ENCODE measurements at regions not wholly inside any gene's neighbourhood (a gene's known extent, or its start where the extent isn't known, plus 50 kb on each side); places are given as distances from the start of the nearest gene placed in this dataset.

- TF ChIP-seq MXI1 (IDR thresholded peaks at IDR 0.05; ENCODE audit: borderline replicate concordance, low read depth, low read length) (no peak; the same call in 2 of the 3 replicates), ZNF180 (CRISPR knock-in tag; IDR thresholded peaks at IDR 0.05; ENCODE audit: borderline replicate concordance, low read depth) (no peak), JUND (CRISPR knock-in tag; IDR thresholded peaks at IDR 0.05) (peak; percentile 46), RXRA (CRISPR knock-in tag; IDR thresholded peaks at IDR 0.05) (peak; percentile 100), ZFAT (CRISPR knock-in tag; conservative IDR thresholded peaks at IDR 0.05) (no peak), MAF1 (CRISPR knock-in tag; IDR thresholded peaks at IDR 0.05; ENCODE audit: borderline replicate concordance) (0 out of 2 replicates have a peak, but pooled peaks have one; percentile 38), THAP8 (CRISPR knock-in tag; IDR thresholded peaks at IDR 0.05; ENCODE audit: borderline replicate concordance) (no peak), ZNF616 (CRISPR knock-in tag; IDR thresholded peaks at IDR 0.05; ENCODE audit: low read depth) (no peak), ZNF33B (CRISPR knock-in tag; IDR thresholded peaks at IDR 0.05) (no peak; the same call in 1 of the 2 replicates), NRL (CRISPR knock-in tag; IDR thresholded peaks at IDR 0.05; ENCODE audit: borderline replicate concordance) (peak; percentile 65; the same call in 1 of the 2 replicates), KLF16 (CRISPR knock-in tag; IDR thresholded peaks at IDR 0.05) (no peak), ZFY (CRISPR knock-in tag; IDR thresholded peaks at IDR 0.05) (peak; percentile 76), PHF20 (CRISPR knock-in tag; IDR thresholded peaks at IDR 0.05) (peak; percentile 27; the same call in 1 of the 2 replicates), LCORL (IDR thresholded peaks at IDR 0.05) (no peak), LCORL (CRISPR knock-in tag; IDR thresholded peaks at IDR 0.05) (no peak; the same call in 1 of the 2 replicates), ZNF572 (CRISPR knock-in tag; IDR thresholded peaks at IDR 0.05) (peak; percentile 88), TCF7 (IDR thresholded peaks at IDR 0.05; ENCODE audit: low read depth) (peak; percentile 54), CCDC6 (CRISPR knock-in tag; IDR thresholded peaks at IDR 0.05) (peak; percentile 55; the same call in 1 of the 2 replicates), SKI (IDR thresholded peaks at IDR 0.05; ENCODE audit: partially characterized antibody) (peak; percentile 86), SRSF1 (optimal IDR thresholded peaks at IDR 0.05; ENCODE audit: low read depth, low read length) (peak; percentile 81), HMG20A (CRISPR knock-in tag; IDR thresholded peaks at IDR 0.05; ENCODE audit: borderline replicate concordance) (peak; percentile 59), GTF2F1 (IDR thresholded peaks at IDR 0.05; ENCODE audit: low read length) (no peak), ZNF674 (CRISPR knock-in tag; IDR thresholded peaks at IDR 0.05; ENCODE audit: low read depth) (0 out of 2 replicates have a peak, but pooled peaks have one; percentile 13), SMYD3 (CRISPR knock-in tag; IDR thresholded peaks at IDR 0.05) (no peak; the same call in 1 of the 2 replicates), MYC (CRISPR knock-in tag; IDR thresholded peaks at IDR 0.05; ENCODE audit: borderline replicate concordance) (peak; percentile 81), KLF11 (CRISPR knock-in tag; IDR thresholded peaks at IDR 0.05) (no peak; the same call in 1 of the 2 replicates)
- TF ChIP-seq, protein P1, sequence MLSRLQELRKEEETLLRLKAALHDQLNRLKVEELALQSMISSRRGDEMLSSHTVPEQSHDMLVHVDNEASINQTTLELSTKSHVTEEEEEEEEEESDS (CRISPR knock-in tag; IDR thresholded peaks at IDR 0.05; ENCODE audit: borderline replicate concordance): peak; percentile 65
- TF ChIP-seq, protein P2, sequence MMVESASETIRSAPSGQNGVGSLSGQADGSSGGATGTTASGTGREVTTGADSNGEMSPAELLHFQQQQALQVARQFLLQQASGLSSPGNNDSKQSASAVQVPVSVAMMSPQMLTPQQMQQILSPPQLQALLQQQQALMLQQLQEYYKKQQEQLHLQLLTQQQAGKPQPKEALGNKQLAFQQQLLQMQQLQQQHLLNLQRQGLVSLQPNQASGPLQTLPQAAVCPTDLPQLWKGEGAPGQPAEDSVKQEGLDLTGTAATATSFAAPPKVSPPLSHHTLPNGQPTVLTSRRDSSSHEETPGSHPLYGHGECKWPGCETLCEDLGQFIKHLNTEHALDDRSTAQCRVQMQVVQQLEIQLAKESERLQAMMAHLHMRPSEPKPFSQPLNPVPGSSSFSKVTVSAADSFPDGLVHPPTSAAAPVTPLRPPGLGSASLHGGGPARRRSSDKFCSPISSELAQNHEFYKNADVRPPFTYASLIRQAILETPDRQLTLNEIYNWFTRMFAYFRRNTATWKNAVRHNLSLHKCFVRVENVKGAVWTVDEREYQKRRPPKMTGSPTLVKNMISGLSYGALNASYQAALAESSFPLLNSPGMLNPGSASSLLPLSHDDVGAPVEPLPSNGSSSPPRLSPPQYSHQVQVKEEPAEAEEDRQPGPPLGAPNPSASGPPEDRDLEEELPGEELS (CRISPR knock-in tag; IDR thresholded peaks at IDR 0.05): peak; percentile 95
Observed at GRCh38 chr2:20538308-20539132, 91.6 kb downstream of the RHOB start (continued).

Data from HepG2 (cell line).